ENCODE measurements at regions not wholly inside any gene's neighbourhood (a gene's known extent, or its start where the extent isn't known, plus 50 kb on each side); places are given as distances from the start of the nearest gene placed in this dataset.

DNA sequence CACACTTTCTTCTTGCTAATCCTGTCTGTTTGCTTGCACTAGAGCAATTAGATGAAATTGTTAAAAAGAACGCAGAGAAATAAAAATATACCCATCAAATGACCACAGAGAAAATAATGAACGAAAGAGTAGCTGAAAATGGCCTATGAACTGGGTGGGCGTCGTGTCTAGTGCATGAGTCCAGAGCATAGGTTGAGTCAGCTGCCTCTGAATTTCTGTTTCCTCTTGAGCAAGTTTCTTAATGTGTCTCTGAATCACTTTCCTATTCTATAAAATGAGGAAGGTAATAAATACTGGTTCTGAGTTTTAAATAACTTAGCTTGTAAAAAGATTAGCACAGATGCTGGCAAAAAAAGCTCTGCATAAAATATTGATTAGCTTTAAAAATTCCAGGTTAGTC is 75.0 kb downstream of the POM121L12 start:
- TF ChIP-seq YY1 (IDR thresholded peaks at IDR 0.05; ENCODE audit: insufficient read depth, insufficient read length) (no peak), ZNF274 (IDR thresholded peaks at IDR 0.05; ENCODE audit: low read depth, low read length) (no peak)
